Vagina (tissue), 2 donors: ENCODE measurements at regions not wholly inside any gene's neighbourhood (a gene's known extent, or its start where the extent isn't known, plus 50 kb on each side); places are given as distances from the start of the nearest gene placed in this dataset.

Experiments
- CTCF ChIP-seq, 3 experiments: fragments of 450-650 bp in 2 of 3; fragments of 200-600 bp in 1 of 3; sonication (generic) in 1 of 3; IDR thresholded peaks; one replicate each; pipeline ENCODE4 v1.5.1; 2017 to 2019; ENCODE audit warnings: antibody characterized with exemption in 3 of 3, mild to moderate bottlenecking in 2 of 3, moderate library complexity in 2 of 3
- POLR2A ChIP-seq, 2 donors: fragments of 450-650 bp; IDR thresholded peaks; one replicate each; pipeline ENCODE4 v1.6.1; 2017; ENCODE audit warnings: antibody characterized with exemption in 2 of 2, mild to moderate bottlenecking in 2 of 2, moderate library complexity in 2 of 2
- POLR2AphosphoS5 ChIP-seq, 2 donors: sonication (generic); formaldehyde crosslinking; IDR thresholded peaks; one replicate each; pipeline ENCODE4 v1.9.0; 2017; ENCODE audit warnings: antibody characterized with exemption in 2 of 2, mild to moderate bottlenecking in 2 of 2, low read depth in 1 of 2; ENCODE audit not compliant: insufficient read depth in 1 of 2

GRCh38 chr3:177385831-177386301 is 188.6 kb upstream of the TBL1XR1 start:
- TF ChIP-seq CTCF (IDR thresholded peaks at IDR 0.05) = no peak
- TF ChIP-seq POLR2AphosphoS5 (IDR thresholded peaks at IDR 0.05; ENCODE audit: insufficient read depth in 1 of 2, low read depth in 1 of 2) = no peak
- no peak for TF ChIP-seq POLR2A (IDR thresholded peaks at IDR 0.05)
